HG02610 (cell line): ENCODE measurements at regions not wholly inside any gene's neighbourhood (a gene's known extent, or its start where the extent isn't known, plus 50 kb on each side); places are given as distances from the start of the nearest gene placed in this dataset.

Experiments
- ATAC-seq: cut with Tn5 transposase; IDR thresholded peaks from one replicate; pipeline ENCODE4 v1.9.1; 2021; ENCODE audit warnings: mild to moderate bottlenecking, moderate library complexity; ENCODE audit not compliant: unreplicated experiment

- ATAC-seq = no peak
Observed at GRCh38 chr3:64464955-64465354, 222.8 kb downstream of the ADAMTS9 start.

DNA sequence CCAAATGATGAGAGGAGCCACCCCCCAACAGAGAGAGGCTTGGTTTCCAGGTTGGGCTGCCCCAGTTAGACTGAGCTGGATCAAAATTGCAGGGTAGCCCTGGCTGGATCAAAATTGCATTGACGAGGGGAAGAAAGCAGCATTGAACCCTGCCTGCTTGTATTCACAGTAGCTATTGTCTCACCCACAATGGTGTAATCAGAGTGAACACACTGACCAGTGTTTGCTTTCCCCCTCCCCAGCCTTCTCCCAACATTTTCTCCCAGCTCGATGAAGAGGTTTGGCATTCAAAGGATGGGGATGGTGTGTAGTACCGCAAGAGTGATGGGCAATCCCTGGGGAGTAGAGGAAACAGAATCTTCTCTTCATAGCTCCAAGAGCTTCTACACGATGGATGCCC is 223.8 kb downstream of the ADAMTS9 start:
- no peak for ATAC-seq

DNA sequence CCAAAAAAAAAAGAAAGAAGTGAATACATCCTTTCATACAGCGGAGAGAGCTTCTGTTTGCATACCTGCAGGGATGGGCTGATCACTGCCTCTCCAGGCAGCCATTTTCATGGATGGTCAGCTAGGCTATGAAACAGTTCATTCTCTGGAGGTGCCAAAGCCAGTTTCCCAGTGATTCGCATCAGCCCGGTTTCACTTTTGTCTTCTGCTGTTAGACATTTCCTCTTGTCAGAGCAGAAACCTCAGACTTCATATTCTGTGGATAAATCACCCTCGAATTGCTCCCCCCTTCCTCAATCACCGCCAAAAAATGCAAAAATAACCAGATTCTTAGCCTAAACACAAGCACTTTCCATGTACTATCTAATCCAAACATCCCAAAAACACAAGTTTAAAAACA is 225.6 kb downstream of the ADAMTS9 start:
- ATAC-seq = no peak

DNA sequence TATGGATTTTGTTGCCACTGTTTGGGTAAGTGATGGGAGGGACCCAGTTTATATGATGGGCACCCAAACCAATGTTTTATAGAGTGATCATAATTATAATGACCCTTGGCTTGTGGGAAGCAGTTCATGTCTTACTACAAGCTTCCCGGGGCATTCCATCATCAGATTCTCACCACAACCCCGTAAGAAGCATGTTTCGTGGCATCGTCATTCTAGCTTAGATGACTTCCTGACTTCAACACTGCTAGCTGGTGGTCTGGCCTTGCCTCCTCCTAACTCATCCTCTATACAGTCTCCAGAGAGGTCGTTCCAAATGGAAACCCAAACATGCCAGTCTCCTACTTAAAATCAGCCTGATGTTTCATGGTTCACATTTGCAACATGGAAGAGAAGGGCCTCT is 226.9 kb downstream of the ADAMTS9 start:
- no peak for ATAC-seq

GRCh38 chr3:64460141-64460730 is 227.6 kb downstream of the ADAMTS9 start:
- no peak for ATAC-seq

- ATAC-seq = no peak
Observed at GRCh38 chr3:64459711-64460110, 228.1 kb downstream of the ADAMTS9 start.

GRCh38 chr3:64457811-64458210 is 230.0 kb downstream of the ADAMTS9 start:
- no peak for ATAC-seq

DNA sequence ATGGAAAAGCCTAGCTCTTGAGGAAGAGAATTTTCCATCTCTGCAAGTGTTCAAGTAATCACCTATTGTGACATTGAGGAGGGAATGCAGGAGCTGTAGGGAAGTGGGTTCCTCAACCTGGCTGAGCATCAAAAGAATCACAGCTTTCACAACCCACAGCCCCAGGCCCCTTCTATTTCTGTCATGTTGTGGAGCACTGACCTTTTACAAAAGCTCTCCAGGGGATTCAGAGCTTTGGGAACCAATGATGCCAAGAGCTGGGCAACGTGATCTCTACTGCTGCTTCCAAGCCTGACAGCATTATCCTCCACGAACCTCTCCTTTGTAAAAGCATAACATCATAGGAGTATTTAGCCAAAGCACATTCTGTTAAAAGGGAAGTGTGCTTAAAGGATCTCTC is 231.1 kb downstream of the ADAMTS9 start:
- no peak for ATAC-seq

DNA sequence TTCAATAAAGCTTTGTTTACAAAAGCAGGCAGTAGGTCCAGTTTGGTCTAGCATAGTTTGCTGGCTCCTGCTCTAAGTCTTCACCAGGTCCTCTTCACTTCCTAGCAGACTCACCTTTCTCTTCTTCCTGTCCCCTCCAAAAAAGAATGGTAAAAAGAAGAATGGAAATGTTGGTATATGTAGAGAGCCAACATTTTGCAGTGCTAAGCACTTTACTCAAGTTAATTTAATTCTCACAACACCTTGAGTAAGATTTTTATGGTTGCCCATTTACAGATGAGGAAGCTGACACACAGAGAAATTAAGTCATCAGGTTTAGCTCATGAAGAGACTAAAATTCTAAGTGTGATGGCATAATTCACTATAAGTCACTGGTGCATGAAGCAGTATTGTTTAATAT is 230.1 kb upstream of the PRICKLE2 start:
- ATAC-seq = no peak

GRCh38 chr3:64454768-64455167 is 229.5 kb upstream of the PRICKLE2 start:
- ATAC-seq = no peak

- ATAC-seq = peak; percentile 40
Observed at GRCh38 chr3:64454179-64454578, 228.9 kb upstream of the PRICKLE2 start.

DNA sequence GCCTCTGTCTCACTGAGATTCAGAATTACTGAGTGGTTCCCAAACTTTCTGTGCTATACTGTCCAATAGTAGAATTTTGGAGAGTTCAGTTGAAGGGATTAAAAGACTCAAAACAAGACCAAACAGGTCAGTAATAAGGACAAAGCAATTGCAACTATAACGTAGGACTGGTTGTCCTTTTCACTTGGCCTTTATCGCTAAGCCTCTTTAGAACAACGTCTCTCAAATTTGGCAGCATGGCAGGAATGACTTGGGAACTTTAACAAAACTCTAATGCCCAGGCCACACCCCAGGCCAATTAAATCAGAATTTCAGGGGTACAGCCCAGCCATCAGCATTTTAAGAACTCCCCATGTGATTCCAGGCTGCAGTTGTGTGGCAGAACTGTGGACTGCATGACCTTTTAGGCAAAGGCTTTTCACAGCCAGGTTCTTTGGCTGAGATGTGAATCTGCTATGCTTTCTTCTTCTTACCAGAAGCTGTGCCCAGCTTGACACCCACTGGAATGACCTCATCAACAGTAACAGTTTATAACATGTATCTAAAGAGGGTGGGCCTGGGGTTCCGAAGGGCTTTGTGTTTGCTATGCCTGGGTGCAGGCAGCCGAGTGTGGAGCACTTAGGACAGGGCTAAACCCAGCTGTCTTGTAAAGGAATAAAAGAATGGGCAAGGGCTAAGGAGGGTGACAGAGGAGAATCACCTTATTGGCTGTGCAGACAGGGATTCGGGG is 226.2 kb upstream of the PRICKLE2 start:
- no peak for ATAC-seq

DNA sequence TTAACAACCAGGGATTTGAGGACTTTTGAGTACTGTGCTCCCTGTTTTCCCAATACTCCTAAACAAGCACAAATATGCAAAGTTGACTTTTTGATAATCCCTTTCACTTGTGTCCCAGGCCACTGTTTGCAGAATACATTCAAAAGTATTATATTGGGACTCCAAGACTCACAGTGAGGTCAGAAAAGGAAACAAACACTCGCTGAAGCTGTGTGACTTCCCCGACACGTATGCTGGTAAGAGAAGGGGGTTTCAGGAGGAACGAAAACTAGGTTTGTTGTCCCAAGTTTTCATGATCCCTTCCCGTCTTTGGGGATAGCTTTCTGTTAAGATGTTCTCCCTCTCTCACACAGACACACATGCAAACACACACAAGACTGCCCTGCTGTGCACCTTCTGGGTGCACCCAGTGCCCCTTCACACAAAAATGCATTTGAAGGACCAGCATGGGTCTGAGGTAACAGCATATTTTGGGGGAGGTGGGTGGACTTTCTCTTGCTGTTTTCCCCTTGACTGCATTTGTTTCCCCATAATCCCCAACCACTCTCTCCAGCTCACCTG is 225.2 kb upstream of the PRICKLE2 start:
- peak; percentile 27 for ATAC-seq

DNA sequence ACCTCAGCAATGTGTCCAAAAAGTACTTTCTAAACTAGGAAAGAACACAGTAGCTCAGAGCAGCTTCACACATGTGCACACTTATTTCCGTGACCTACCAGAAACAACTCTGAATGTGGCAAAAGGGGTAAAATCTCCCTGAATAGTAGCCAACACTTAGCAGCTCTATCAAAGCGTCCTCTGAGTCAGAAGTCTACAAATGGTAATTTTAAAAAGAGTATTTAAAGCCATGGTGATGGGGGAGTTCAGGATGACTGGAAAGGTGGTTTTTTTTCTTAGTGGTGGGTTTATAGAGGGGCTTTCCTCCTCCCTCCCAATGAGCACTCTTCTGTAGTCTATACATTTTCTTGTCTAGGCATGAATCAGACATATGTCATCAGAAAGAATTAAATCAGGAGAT is 223.8 kb upstream of the PRICKLE2 start:
- peak; percentile 85 for ATAC-seq

DNA sequence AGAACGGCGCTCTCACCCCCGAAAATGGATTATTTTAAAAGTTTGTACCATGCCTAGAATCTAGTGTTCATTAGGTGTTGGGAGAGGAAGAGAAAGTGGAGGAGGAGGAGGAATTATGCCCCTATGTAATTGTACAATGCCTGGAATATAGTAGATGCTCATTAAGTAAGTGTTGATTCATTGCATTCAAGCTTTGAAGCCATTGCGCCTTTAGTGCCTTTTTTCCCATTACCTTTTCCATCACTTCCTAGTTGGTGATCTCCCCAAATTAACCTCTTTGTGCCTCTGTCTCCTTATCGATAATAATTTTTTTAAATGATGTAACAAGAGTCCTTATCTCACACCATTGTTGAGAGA is 220.7 kb upstream of the PRICKLE2 start:
- ATAC-seq = no peak

DNA sequence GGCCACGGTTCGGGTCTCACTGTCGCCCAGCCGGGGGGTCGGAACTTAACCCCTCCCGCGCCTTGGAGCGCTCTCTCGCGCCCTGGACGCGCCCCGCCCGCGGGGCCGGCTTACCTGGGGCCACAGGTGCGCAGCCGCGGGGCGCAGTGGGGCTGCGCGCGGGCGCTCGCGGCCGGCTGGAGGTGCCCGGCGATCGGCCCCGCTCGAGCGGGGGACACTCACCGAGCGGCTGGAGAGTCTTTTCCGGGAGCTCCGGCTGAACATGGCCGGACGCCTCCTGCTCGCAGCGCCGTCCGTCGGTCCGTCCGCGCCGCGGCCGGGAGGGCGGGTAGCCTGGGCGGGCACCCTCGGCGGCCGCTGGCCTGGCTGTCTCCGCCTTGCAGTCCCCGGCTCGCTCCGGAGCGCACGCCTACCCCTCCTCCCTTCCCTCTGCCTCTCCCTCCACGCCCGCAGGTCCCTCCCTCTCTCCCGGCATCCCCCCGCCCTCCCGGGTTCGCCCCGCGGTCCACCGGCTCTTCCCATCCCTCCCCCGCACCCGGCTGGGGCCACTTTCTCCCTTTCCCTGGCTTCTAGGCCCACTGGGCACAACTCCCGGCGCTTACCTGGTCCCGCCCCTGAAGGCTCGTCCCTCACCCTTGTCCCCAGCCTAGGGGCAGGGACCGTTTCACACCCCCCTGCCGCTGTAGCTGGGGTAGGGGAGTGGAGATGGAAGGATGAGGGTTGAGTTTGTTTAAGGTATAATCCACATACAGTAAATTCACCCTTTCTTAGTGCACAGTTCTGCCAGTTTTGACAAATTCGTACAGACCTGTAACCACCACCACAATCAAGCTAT is 220.1 kb upstream of the PRICKLE2 start:
- no peak for ATAC-seq

DNA sequence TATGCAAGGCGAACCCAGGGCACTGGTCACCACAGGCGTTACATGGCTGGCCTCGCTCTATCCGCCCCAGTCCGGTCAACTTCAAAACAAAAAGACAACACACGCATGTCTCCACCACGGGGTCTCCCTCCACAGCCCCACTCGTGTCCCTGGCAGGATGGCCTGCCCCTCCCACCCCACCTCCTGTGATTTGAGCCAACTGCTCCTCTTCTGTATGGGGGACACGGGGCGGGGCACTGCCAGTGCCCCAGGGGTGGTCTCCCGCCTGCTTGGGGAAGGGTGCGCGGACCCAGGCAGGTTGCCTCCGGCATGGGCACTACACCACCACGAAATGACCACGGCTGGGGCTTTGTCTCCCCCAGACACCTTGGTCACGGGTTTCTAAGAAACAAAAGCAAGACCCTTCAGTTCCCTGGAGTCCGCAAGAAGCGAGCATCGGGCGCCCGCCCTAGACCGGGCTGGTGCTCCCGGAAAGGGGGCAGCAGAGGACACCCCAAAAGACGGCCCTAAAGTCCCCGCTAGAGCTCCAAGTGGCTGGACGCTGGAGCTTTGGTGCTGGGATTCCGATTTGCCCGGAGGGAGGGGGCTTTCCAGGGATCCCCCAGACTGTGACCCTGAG is 219.3 kb upstream of the PRICKLE2 start:
- no peak for ATAC-seq

- ATAC-seq = no peak
Observed at GRCh38 chr3:64443546-64444381, 218.5 kb upstream of the PRICKLE2 start.

DNA sequence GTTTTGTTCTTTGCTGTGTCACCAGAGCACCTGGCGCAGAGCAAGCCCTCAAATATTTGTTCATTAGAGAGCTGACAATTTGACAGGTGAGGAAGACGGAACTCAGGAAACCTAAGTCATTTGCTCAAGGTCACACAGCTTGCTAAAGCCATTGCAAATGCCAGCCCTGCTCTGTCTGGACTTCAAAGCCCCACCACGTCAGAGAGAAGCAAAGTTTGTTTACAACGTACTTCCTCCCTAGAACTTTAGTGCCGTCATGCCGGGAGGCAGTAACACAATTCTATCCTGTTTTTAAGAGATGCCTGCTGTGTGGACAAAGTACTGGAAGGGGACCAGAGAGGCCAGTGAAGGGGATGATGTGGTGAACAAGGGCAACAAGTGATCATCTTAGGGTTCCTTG is 216.6 kb upstream of the PRICKLE2 start:
- ATAC-seq = no peak

- no peak for ATAC-seq
Observed at GRCh38 chr3:64440498-64440897, 215.2 kb upstream of the PRICKLE2 start.
